ENCODE measurements at regions not wholly inside any gene's neighbourhood (a gene's known extent, or its start where the extent isn't known, plus 50 kb on each side); places are given as distances from the start of the nearest gene placed in this dataset.

DNA sequence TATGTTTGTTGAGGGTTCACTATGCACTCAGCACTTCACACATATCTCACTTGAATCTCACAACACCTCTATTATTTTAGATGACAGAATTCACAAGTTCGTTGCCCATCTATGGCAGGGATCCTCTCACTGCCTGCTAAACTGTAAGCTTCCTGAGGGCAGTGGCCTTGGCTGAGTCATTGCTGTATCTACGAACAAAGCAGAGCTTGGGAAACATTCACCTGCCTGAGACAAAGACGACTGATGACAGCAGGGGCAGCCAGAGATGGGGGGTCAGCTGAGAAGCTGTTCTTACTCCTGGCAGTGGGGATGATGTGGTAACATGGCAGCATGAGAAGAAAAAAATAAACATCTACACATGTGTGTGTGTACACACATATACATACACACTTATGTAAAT lies 125.5 kb upstream of the NMNAT3 start:
- no peak for ATAC-seq

DNA sequence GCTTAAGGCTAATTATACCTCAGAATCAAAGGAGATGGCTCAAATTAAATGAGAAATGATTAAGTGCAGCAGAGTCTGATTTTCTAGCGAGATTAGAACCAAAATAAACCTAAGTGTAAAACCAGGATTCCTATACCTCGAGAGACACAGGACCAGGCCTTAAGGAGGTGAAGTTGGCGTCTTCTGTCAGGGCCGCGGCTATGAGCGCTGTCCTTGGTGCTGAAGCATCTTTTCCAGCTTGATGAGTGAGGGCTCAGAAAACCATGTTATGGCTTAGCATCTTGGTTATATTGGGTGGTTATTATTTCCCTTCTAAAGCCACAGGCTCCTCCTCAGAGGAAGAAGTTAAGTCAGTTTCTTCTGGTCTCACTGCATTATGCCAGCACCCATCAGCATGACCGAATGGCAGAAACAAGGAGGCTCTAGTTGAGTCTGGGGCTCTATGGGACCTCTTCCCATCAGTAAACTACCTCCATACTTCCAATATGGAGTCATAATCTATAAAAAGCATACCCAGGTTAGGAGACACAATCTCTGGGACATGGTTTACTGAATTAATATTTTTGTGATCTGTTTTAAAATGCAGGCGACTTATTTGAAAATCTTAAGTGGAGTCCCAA lies 120.1 kb upstream of the NMNAT3 start:
- Mint-ChIP-seq H3K36me3 (peaks cover 0 to 4% of the 10 kb centered on the region in 2 donors), H3K9me3 (peaks cover 0 to 18% of the 10 kb centered on the region in 2 donors), H3K27ac (no peak overlapping the region)
- ATAC-seq (no peak), DNase-seq (ENCODE audit: low spot score in 2 of 2) (peak in 1 of 2 donors; percentile 23)

More for the DNA sequence above, 125.5 kb upstream of the NMNAT3 start:
- Mint-ChIP-seq H3K27ac (no peak overlapping the region), H3K36me3 (peaks cover 0 to 4% of the 10 kb centered on the region in 2 donors), H3K9me3 (peaks cover 0 to 2% of the 10 kb centered on the region in 2 donors)
- DNase-seq (ENCODE audit: low spot score in 2 of 2): no peak

GRCh38 chr3:139794469-139795265 lies 116.9 kb upstream of the NMNAT3 start:
- H3K27ac Mint-ChIP-seq: no peak overlapping the region
- DNase-seq (ENCODE audit: low spot score in 2 of 2) (no peak), ATAC-seq (peak in 1 of 2 donors; percentile 28)
- H3K36me3 Mint-ChIP-seq: peaks cover 0 to 4% of the 10 kb centered on the region in 2 donors
- peaks cover 7 to 18% of the 10 kb centered on the region in 2 donors for H3K9me3 Mint-ChIP-seq

DNA sequence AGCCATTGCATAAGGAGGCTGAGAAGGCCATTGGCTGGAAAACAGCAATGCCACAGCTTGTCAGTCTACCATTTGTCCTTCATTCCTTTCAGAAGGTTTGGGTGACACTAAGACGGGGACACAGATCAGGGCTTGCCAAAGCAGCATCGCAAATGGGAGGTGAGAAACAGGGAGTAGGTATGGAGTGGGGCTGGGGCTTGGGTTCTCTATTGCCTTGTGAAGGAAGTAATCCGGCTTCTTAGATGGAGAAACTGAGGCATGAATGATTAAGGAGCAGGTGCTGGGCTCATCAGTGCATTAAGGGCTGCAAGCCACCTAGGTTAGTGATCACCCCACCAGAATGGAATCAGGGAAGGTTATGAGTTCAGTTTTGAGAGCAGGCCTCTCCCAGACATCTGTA lies 115.6 kb upstream of the NMNAT3 start:
- DNase-seq (ENCODE audit: low spot score in 2 of 2) (no peak), ATAC-seq (no peak)
- Mint-ChIP-seq H3K27ac (no peak overlapping the region), H3K36me3 (no peaks in the 10 kb centered on the region), H3K9me3 (peaks cover 7 to 18% of the 10 kb centered on the region in 2 donors)

- no peak overlapping the region for H3K27ac Mint-ChIP-seq
Observed at GRCh38 chr3:139780593-139780992, 102.8 kb upstream of the NMNAT3 start.

GRCh38 chr3:139778682-139779233 lies 101.0 kb upstream of the NMNAT3 start:
- ATAC-seq: no peak
- H3K36me3 Mint-ChIP-seq: no peaks in the 10 kb centered on the region
- no peaks in the 10 kb centered on the region for H3K9me3 Mint-ChIP-seq

More at GRCh38 chr3:139780593-139780992, 102.8 kb upstream of the NMNAT3 start:
- DNase-seq (ENCODE audit: low spot score in 2 of 2) (no peak), ATAC-seq (no peak)
- Mint-ChIP-seq H3K9me3 (no peaks in the 10 kb centered on the region), H3K36me3 (no peaks in the 10 kb centered on the region)

DNA sequence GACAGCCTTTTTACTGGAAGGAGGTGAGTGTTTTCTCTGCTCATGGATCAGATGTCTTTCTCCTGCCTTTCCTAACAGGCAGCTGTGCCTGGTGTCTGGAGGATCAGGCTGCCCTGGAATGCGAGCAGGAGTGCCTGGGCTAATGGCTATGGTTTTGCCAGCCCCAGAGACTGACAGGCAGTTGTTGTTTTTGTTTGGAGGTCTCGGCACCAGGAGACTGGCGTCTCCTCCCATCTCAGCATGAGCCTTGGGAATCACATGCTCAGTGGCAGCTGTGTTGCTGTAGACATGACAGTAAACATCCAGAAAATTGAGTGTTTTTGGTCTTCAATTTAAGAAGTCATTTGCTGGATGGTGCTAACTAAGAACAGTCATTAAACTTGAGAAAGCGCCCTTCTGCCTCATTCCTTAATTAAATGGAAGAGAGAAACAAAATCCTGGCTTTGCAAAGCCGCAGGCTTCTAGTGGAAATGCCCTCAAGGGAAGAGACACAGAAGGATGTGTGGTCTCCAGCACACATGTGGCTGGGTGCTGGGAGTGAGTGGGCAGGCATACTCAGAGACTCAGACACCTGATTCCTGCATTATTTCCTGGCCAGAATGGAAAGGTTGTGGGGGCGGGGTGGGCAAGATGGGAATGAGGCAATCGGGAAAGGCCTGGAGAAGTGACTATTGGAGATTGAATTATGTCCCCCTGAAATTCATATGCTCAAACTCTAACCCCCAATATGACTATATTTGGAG lies 97.0 kb upstream of the NMNAT3 start:
- DNase-seq (ENCODE audit: low spot score in 2 of 2): no peak
- Mint-ChIP-seq H3K9me3 (no peaks in the 10 kb centered on the region), H3K27ac (no peak overlapping the region), H3K36me3 (no peaks in the 10 kb centered on the region)
- no peak for ATAC-seq

More at GRCh38 chr3:139778682-139779233, 101.0 kb upstream of the NMNAT3 start:
- no peak overlapping the region for H3K27ac Mint-ChIP-seq
- DNase-seq (ENCODE audit: low spot score in 2 of 2): no peak

DNA sequence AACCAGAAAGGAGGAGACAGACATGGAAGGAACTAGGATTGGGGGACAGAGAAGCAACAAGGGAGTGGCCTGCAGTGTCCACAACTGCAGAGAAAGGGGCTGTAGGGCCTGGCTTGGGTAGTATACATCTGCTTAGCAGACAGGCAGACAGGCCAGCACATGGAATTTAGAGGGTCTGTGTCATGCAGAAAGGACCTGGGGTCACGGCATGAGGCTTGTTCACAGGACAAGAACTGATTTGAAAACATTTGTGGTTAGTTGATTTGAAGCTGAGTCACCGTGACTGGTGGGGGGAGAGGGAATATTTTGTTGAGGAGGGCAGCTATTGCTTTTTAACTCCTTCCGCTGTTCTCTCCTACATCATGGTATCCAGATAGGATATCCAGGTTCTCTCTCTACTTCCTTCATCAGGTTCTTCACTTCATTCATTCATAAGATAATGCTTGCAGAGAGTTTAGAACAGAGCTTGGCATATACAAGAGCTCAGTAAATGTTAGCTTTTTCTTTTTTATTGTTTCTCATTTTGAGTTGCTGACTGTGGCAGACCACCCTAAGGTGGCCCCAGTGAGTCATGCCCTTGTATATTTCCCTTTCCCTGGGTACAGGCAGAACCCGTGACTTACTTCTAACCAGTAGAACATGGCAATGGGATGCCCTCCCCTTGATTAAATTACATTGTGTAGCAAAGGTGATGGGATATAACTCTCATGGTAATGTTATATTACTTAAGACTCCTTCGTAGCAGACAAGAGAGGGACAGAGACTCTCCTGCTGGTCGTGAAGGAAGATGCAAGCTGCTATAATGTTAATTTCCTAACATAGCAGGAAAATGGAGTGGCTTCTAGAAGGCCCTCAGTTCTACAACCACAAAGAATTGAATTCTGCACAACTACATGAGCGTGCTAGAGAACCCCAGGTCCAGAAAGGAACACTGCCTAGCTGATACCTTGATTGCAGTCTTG lies 95.0 kb upstream of the NMNAT3 start:
- DNase-seq (ENCODE audit: low spot score in 2 of 2): no peak
- Mint-ChIP-seq H3K9me3 (no peaks in the 10 kb centered on the region), H3K27ac (no peak overlapping the region), H3K36me3 (no peaks in the 10 kb centered on the region)
- ATAC-seq: no peak

DNA sequence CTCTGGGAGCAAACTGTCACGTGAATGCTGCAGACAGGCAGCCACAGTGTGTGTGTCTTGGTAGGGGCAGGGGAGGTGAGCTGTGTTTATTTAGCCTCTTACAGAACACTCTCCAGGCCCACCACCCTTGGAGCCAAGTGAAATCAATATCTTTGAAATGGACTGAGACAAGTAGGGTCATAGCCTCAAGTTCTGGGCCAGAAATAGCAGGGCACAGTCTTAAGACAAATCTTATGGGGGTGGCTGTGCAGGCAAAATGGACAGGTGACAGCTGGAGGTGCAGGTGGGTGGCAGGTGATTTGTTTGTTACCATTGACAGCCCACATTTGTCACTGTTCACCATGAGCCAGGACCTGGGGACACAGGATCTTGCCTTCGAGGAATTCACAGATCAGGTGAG lies 93.6 kb upstream of the NMNAT3 start:
- ATAC-seq (no peak), DNase-seq (ENCODE audit: low spot score in 2 of 2) (no peak)
- Mint-ChIP-seq H3K36me3 (no peaks in the 10 kb centered on the region), H3K9me3 (no peaks in the 10 kb centered on the region), H3K27ac (no peak overlapping the region)

- H3K9me3 Mint-ChIP-seq: no peaks in the 10 kb centered on the region
- H3K36me3 Mint-ChIP-seq: no peaks in the 10 kb centered on the region
- ATAC-seq (no peak), DNase-seq (ENCODE audit: low spot score in 2 of 2) (no peak)
- no peak overlapping the region for H3K27ac Mint-ChIP-seq
Observed at GRCh38 chr3:139770577-139770976, 92.8 kb upstream of the NMNAT3 start.

DNA sequence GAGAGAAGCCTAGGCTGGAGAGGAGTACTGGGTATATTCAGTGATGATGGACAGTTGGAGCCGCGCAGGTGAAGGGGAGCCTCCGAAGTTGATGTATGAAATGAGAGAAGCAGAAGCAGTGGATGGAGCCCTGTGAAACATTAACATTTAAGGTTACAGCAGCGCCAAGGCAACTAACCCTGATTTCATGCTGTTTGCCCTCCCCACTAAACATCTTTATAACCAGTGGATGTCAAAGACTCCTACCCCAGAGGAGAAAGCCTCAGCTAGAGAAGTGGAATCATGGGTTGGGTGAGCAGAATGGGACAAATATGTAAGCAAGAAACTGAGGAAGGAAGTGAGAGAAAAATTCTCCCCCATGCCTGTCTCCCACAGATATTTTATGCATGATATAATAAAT lies 92.0 kb upstream of the NMNAT3 start:
- ATAC-seq: no peak
- no peak for DNase-seq (ENCODE audit: low spot score in 2 of 2)
- H3K36me3 Mint-ChIP-seq: no peaks in the 10 kb centered on the region
- H3K27ac Mint-ChIP-seq: no peak overlapping the region
- H3K9me3 Mint-ChIP-seq: no peaks in the 10 kb centered on the region

- peak in 1 of 2 donors; percentile 65 for ATAC-seq
- no peaks in the 10 kb centered on the region for H3K9me3 Mint-ChIP-seq
- no peak overlapping the region for H3K27ac Mint-ChIP-seq
- H3K36me3 Mint-ChIP-seq: no peaks in the 10 kb centered on the region
- DNase-seq (ENCODE audit: low spot score in 2 of 2): no peak
Observed at GRCh38 chr3:139764936-139765335, 87.2 kb upstream of the NMNAT3 start.

GRCh38 chr3:139764069-139764905 lies 86.5 kb upstream of the NMNAT3 start:
- Mint-ChIP-seq H3K27ac (no peak overlapping the region), H3K9me3 (no peaks in the 10 kb centered on the region), H3K36me3 (no peaks in the 10 kb centered on the region)
- peak in 1 of 2 donors; percentile 76 for ATAC-seq
- no peak for DNase-seq (ENCODE audit: low spot score in 2 of 2)

DNA sequence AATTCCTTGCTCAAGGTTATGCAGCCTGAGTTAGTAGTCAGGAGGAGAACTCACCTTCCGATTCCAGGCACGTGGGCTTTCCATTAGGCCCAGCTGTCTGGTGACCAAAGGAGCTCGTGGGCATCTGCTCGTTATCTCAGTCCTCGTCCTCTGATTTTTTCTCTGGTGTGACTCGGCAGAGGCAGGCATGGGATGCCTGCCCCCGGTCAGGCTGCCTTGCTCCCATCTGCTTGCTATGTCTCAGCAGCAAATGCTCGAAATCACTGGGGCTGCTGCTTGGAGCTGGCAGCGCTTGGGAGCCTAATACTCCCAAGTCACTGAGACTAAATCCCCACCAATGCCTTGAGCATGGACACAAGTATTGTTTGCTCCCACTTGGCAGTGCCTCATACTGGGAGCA lies 84.5 kb upstream of the NMNAT3 start:
- Mint-ChIP-seq H3K36me3 (no peaks in the 10 kb centered on the region), H3K9me3 (no peaks in the 10 kb centered on the region), H3K27ac (no peak overlapping the region)
- DNase-seq (ENCODE audit: low spot score in 2 of 2) (no peak), ATAC-seq (no peak)

GRCh38 chr3:139759470-139759869 lies 81.7 kb upstream of the NMNAT3 start:
- no peak for DNase-seq (ENCODE audit: low spot score in 2 of 2)
- H3K27ac Mint-ChIP-seq: no peak overlapping the region
- no peaks in the 10 kb centered on the region for H3K36me3 Mint-ChIP-seq
- ATAC-seq: no peak
- no peaks in the 10 kb centered on the region for H3K9me3 Mint-ChIP-seq

Data from activated naive CD4-positive, alpha-beta T cell treated with anti-CD3 and anti-CD28 coated beads, Interleukin-2, amount 50 U/mL, for 72 hours (primary cell).